ENCODE measurements at regions not wholly inside any gene's neighbourhood (a gene's known extent, or its start where the extent isn't known, plus 50 kb on each side); places are given as distances from the start of the nearest gene placed in this dataset.

- TF ChIP-seq CTCF (IDR thresholded peaks at IDR 0.05): no peak
- TF ChIP-seq POLR2A (IDR thresholded peaks at IDR 0.05): no peak
- TF ChIP-seq EP300 (IDR thresholded peaks at IDR 0.05): no peak
These were observed 113.4 kb upstream of the MSX2 start for GRCh38 chr5:174610968-174611367.
